Tibial nerve (tissue), 3 donors: ENCODE measurements at regions not wholly inside any gene's neighbourhood (a gene's known extent, or its start where the extent isn't known, plus 50 kb on each side); places are given as distances from the start of the nearest gene placed in this dataset.
"Not testable (repeated sequence)": the region's sequence is repeated elsewhere in the genome, so short reads cannot be mapped to it uniquely, and the experiment has no call there.

Experiments used
- CTCF ChIP-seq, 5 experiments: fragments of 200-600 bp in 3 of 5; fragments of 450-650 bp in 2 of 5; sonication (generic) in 3 of 5; IDR thresholded peaks; one replicate each; pipeline ENCODE4 v1.5.1; 2016 to 2019; ENCODE audit warnings: antibody characterized with exemption in 5 of 5, mild to moderate bottlenecking in 3 of 5, moderate library complexity in 2 of 5
- POLR2A ChIP-seq, 2 donors: fragments of 450-650 bp; IDR thresholded peaks; one replicate each; pipeline ENCODE4 v1.6.1; 2017; ENCODE audit warnings: antibody characterized with exemption in 2 of 2, mild to moderate bottlenecking in 2 of 2, moderate library complexity in 2 of 2

GRCh38 chr18:75712124-75712867 lies 284.8 kb upstream of the SMIM21 start:
- not testable (repeated sequence) for TF ChIP-seq CTCF, POLR2A (IDR thresholded peaks at IDR 0.05)
